Bronchial epithelial cell (primary cell): ENCODE measurements at regions not wholly inside any gene's neighbourhood (a gene's known extent, or its start where the extent isn't known, plus 50 kb on each side); places are given as distances from the start of the nearest gene placed in this dataset.

Source experiments
- DNase-seq: peaks from one replicate; pipeline ENCODE4 v3.0.0-alpha.2; 2010; ENCODE audit warnings: low read depth
- FAIRE-seq: peaks from 2 replicates; lab custom pipeline; 2011; peaks lifted over from hg19 to GRCh38; lab: Jason Lieb, UNC
- H3K27me3 ChIP-seq: 2 replicates; pipeline ENCODE4 v1.5.1; 2011; ENCODE audit warnings: low read length; ENCODE audit not compliant: control insufficient read depth, insufficient read depth
- H3K36me3 ChIP-seq: 2 replicates; pipeline ENCODE4 v1.5.1; 2011; ENCODE audit warnings: low read length; ENCODE audit not compliant: control insufficient read depth, insufficient read depth
- H3K4me3 ChIP-seq: 2 replicates; pipeline ENCODE4 v1.5.1; 2011; ENCODE audit warnings: mild to moderate bottlenecking, low read depth, low read length, control low read depth
- TF ChIP-seq, protein P1 (sequence below): IDR thresholded peaks from 2 replicates; pipeline ENCODE4 v1.5.1; 2011; ENCODE audit warnings: mild to moderate bottlenecking, moderate library complexity, low read length, control low read depth, inconsistent platforms; ENCODE audit not compliant: insufficient read depth, severe bottlenecking

DNA sequence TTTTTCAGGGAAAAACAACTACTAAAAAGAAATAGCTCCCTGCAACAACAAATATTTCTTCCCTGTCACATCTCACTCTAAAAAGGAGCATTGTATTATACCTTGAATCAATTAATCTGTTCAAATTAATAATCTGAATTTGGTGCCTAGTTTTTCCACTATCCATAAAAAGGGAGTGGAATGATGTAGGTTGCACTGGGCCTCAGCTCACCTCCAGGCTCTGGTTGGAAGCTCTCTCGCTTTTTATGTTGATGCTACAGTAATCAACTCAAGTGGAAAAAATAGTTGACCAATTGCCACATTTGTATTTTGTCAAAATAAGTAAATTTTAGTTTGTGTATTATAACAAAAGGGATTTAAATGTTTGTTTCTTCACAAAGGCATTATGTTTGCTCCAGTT is 126.1 kb downstream of the MAD2L1 start:
- FAIRE-seq = no peak
- H3K36me3 ChIP-seq = no peaks in the 10 kb centered on the region
- TF ChIP-seq, protein P1, sequence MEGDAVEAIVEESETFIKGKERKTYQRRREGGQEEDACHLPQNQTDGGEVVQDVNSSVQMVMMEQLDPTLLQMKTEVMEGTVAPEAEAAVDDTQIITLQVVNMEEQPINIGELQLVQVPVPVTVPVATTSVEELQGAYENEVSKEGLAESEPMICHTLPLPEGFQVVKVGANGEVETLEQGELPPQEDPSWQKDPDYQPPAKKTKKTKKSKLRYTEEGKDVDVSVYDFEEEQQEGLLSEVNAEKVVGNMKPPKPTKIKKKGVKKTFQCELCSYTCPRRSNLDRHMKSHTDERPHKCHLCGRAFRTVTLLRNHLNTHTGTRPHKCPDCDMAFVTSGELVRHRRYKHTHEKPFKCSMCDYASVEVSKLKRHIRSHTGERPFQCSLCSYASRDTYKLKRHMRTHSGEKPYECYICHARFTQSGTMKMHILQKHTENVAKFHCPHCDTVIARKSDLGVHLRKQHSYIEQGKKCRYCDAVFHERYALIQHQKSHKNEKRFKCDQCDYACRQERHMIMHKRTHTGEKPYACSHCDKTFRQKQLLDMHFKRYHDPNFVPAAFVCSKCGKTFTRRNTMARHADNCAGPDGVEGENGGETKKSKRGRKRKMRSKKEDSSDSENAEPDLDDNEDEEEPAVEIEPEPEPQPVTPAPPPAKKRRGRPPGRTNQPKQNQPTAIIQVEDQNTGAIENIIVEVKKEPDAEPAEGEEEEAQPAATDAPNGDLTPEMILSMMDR = no peak
- no peak overlapping the region for H3K4me3 ChIP-seq
- no peaks in the 10 kb centered on the region for H3K27me3 ChIP-seq
- no peak for DNase-seq

DNA sequence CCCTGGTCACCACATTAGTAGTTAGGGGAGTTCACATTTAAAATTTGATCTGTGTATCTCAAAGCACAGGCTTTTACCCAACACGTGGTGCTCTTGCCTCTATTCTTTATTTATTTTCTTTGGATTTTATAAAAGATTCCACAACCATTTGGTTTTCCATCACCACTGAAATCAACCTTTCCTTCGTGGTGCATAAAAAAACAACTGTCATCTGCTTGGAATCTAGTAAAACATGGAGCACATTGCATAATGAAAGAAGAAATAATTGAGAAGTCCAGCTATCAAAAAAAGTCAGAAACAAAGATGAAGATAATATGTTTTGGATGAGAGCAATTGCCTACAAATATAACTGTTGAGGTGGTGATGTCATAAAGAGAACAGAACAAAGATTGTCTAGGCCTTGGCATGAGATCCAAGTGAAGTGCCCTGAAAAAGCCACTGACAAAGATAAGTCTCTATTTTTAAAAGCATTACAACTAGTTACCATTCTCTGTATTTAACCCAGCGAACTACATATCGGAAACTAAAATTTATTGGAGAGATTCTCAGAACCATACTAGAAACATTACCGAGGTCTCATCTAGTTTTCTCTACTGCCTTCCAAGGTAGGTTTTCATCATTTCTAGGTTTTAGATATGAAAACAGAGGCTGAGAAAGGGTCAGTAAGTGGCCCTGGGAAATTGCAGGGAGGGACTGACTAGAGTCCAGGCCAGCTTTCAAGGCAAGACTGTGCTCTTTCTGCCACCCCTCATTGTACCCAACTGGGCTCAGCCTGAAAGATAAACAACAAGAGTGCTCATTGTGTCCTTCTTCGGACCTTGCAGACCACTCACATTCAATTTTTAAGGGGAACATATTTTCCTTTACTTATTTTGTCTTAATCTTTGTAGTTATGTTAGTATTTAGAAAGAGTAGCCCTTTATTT is 127.3 kb downstream of the MAD2L1 start:
- DNase-seq (no peak), FAIRE-seq (no peak)
- H3K4me3 ChIP-seq = no peak overlapping the region
- TF ChIP-seq, protein P1 = no peak
- no peaks in the 10 kb centered on the region for H3K27me3 ChIP-seq
- H3K36me3 ChIP-seq = no peaks in the 10 kb centered on the region

- H3K27me3 ChIP-seq = no peaks in the 10 kb centered on the region
- DNase-seq (no peak), FAIRE-seq (no peak)
These were observed 128.9 kb downstream of the MAD2L1 start for GRCh38 chr4:119937746-119938145.

GRCh38 chr4:119933606-119934005 is 133.0 kb downstream of the MAD2L1 start:
- DNase-seq (no peak), FAIRE-seq (no peak)

More at GRCh38 chr4:119937746-119938145, 128.9 kb downstream of the MAD2L1 start:
- H3K36me3 ChIP-seq = no peaks in the 10 kb centered on the region
- no peak overlapping the region for H3K4me3 ChIP-seq
- TF ChIP-seq, protein P1 = no peak

DNA sequence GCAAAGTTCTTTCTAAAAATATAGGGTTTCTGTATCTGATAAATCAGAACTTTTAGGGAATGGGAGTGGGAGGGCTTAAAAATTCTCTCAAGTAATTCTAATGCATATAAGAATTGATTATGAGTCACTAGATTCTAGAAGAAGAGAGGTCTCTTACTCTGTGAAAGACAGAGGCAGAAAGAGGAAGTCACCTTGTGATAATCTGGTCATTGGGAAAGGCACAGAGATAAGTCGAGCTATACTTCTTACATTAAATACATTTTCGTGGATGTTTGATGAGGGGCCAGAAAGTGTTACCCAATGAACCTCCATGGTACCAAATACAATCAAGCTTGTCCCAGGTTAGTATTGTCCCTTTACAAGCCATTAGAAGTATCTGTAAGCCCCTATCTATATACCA is 134.4 kb downstream of the MAD2L1 start:
- FAIRE-seq = no peak
- H3K36me3 ChIP-seq = no peaks in the 10 kb centered on the region
- TF ChIP-seq, protein P1 = no peak

More at GRCh38 chr4:119933606-119934005, 133.0 kb downstream of the MAD2L1 start:
- no peaks in the 10 kb centered on the region for H3K27me3 ChIP-seq
- no peak overlapping the region for H3K4me3 ChIP-seq
- TF ChIP-seq, protein P1 = no peak
- H3K36me3 ChIP-seq = no peaks in the 10 kb centered on the region

More for the DNA sequence above, 134.4 kb downstream of the MAD2L1 start:
- Histone ChIP-seq H3K27me3 (no peaks in the 10 kb centered on the region), H3K4me3 (no peak overlapping the region)
- no peak for DNase-seq
